NCI-H187 (cell line): ENCODE measurements at regions not wholly inside any gene's neighbourhood (a gene's known extent, or its start where the extent isn't known, plus 50 kb on each side); places are given as distances from the start of the nearest gene placed in this dataset.

Source experiments
- DNase-seq, 2 experiments: peaks; one replicate each; lab custom pipeline; 2025; lab: John Stamatoyannopoulos, UW

DNA sequence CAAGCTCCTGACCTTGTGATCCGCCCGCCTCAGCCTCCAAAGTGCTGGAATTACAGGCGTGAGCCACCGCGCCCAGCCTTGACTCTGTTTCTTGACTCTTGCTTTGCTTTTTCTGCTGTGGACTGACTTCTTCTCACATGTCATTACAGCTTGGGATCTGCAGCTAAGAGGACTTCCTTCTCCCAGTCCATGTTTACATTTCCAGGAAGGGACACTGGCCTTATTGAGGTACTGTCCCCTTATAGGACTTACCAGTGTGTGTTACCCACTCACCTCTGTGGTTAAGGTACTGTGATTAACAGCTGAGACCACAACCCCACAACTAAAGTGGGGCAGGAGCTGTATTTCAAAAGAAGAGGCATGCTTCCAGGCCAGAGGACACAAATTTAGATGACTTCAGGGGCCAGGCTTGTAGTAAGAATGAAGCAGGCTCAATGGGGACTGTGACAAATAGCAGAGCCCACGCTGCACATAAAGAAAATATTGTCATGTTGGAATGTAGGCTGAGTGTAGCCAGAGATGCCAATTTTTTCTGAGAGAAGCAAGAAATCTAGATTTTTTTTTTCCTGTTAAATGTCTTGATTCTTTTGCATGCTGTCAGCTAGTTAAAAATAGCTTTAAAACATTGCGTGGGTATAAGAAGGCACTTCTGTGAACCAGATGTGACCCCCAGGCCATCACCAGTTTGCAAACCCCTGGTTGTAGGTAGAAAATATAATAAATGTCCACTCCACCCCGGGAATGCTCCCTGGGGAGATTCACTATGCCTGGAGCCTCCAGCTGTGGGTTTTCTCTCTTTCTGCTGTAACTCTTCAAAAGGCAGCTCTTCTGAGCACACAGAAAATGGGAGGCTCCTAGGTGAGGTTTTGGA, 75.0 kb downstream of the PTPDC1 start:
- no peak for DNase-seq

DNA sequence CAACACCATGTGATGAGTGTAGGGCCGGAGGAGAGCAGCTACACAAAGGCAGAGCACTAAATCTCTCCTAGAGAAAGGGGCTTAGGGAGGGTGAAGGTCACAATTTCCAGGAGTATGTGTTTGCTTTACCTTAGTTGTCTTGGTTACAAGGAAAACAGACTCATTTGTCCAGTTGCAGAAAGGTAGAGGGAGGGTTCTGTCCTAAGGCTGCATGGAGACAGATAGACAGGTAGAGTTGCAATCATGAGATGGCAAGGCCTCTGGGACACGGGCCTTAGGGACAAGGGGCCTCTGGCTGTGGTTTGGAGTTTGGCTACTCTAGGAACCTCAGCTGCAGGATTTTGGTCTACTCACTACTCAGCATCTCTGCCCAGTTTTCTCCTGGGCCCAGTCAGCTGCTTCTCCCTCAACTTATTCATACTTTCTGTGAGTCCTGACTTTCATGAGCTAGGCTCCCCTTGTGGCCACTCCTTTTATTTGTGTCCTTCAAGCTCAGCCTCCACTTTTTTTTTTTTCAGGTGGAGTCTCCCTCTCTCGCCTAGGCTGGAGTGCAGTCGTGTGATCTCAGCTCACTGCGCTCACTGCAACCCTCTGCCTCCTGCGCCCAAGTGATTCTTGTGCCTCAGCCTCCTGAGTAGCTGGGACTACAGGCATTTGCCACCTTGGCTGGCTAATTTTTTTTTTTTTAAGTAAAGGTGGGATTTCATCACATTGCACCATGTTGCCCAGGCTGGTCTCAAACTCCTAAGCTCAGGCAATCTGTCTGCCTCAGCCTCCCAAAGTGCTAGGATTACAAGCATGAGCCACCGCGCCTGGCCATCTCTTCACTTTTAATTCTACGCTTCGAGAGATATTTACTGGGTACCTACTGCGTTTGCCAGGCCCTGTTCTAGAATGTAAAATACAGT, 76.6 kb downstream of the PTPDC1 start:
- DNase-seq: no peak

DNA sequence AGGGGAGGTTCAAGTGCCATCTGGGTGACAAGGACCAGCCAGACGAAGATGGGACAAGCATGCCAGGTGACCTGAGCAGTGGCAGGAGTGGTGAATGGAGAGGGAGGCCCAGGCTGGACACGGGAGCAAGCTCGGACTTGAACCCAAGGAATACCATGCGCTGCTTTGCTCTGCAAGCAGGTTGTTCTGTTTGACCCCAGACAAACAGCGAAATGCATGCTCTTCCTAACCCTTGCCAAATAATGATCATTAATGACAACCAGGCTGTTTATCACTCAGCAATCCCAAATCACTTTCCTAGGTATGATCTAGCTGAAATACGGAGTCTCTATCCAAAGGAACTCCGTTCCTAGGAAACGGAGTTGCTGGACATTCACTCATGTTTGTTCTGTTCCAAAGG, 77.4 kb downstream of the PTPDC1 start:
- DNase-seq: no peak

DNA sequence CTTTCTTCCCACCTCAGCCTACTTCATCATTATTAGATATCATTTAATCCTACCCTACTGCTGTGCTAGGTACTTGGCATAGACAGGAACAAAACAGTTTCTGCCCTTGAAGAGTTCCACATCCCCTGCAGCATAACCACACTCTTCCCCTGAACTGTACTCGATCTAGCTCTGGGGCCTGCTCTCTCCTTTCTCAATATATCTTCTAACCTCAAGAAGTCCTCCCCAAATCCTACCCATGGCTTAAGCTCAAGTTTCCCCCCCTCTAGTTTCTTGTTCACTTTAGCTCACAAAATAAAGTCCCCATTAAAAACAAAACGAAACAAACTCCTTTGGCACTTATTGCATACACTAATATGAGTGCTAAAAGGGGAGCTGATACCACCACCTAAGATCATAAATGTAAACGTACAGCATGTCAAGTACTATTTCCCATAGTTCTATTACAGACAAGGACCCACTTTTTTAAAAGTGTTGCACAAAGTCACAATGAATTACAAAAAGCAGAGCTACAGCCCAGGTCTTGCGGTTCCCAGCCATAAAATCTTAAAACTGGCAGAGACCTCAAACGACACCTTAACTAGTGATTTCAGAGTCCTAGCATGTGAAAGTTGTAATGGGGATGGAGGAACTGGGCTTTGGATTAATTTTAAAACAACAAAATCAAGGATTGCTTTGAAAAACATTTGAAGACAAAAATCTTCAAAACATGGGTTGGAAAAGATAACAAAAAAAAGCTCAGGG, 80.7 kb downstream of the PTPDC1 start:
- no peak for DNase-seq

DNA sequence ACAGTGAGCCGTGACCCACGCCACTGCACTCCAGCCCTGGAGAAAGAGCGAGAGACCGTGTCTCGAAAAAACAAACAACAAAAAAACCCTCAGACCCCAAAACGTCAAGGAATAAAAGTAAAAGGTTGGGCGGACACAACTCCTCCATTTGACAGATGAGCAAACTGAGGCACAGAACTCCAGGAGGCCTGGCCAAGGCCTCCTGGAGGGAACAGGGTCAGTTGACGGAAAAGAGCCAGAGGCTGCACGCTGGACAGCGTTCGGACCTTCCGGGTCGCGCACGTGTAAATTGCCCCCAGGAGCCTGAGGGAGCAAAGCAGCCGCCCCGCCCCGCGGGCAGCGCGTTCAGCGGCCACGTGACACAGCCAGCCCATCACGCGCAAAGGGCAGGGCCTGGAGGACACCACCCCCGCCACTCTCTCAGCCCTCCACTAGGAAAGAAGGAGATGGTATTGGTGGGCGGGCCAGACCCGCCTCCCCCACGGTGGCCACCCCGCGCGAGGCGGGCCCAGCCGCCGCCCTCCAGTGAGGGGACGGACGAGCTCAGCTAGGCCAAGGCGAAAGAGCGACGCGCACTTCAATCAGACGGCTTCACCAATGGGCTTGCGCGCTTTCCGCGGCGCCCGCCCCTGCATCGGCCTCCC, 81.5 kb downstream of the PTPDC1 start:
- DNase-seq: peak; percentile 73 to 84

DNA sequence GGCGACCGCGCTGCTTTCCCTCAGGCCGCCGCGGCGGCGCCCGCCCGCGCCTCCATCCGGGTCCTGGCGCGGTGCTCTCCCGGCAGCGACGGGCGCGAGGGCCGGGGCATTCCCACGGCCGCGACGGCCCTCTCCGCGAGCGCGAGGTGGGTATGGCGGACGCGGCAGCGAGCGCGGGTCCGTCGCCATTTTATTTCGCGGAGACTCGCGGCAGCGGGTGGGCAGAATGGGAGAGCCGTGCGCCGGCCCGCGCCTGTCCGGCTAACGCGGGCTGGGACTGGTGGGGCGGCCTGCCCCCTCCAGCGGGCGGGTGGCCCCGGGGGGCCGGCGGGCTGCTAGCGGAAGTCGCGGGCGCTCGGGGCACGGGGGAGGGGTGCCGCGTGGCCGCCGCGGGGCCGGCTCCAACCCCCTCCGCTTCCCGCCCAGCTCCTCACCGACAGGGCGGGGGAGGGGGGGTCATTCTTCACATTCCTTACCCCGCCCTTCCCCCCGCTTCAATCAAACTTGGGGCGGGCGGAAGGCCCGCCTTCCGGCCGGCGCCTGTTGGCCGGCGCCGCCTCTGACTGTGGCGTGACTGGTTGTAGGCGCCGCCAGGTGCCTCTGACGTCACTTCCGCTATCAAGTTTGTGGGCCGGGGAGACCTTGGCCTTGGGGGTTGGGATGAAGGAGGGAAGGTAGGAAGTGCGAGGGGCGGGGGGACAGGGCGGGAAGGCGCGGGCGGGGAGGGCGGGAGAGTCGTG, 82.1 kb downstream of the PTPDC1 start:
- peak; percentile 81 to 91 for DNase-seq

DNA sequence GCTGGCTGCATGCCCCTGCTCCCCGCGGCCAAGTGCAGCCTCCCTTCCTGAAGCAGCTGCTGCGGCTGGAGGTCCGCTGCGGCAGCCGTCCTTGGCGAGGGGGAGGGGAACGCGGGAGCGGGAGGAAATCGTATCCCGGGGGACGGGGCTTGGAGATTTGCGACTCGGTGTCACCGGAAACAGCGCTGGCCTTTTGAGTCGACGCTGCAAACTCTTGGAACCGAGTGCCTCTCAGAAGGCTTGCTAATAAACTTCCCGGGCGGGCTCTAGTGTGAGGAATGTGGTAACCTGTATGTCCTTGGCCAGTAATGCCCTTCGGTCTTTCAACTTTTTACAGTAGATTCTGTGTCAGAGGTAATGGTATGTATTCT, 82.7 kb downstream of the PTPDC1 start:
- no peak for DNase-seq

DNA sequence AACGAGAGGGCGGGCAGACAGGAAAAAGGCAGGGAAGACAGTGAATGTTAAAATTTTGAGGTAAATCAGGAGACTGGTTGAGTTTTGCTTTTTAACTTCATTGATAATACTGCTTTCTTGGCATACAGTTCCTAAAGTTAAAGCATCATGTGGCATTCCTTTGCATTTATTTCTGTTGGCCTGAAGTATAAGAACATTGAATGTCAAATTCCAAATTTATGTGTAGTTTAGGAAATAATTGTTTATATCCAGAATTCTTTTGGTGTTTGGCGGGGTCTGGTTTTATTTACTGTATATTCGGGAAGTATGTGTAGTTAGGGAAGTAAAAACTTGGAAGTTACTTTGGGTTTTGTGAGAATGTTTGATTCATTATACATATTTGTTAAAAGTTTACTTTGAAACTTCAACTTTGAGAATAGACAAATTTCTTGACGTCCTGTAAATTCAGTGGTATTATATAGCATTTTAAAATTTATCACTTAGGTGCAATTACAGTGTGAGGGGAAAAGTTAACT, 83.2 kb downstream of the PTPDC1 start:
- DNase-seq: no peak

DNA sequence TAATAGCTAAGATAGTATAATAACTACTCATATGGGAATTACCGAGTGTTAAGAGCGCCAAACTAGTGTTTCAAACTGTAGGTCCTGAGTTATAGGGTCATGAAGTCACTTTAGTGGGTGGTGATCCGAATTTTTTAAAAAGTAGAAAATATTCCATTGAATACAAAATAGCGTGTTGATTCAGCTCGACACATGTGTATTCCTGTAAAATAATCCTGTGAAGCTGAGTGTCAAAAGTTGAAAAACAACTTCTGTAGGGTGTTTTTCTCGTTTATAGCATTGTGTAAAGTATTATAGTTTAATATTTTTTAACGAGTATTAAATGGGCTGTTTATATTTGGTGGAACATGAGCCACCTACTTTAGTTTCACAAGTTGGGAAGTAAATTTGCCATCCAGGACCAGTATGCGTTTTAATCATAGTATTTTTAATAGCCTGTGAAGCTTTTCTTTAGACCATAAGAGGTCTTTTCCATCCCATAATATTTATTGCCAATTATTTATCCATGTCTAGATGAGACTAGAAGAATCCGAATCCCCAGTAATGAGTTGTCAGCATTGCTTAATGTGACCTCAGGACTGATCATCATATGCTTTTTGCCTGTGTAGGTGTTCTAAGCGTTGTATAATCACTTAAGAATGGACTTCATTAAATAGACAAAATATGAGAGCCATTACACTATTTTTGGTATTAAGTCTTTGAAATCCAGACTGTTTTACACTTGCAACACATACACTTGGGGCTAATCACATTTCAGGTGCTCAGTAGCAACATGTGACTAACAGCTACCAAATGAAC, 84.1 kb downstream of the PTPDC1 start:
- DNase-seq: no peak

DNA sequence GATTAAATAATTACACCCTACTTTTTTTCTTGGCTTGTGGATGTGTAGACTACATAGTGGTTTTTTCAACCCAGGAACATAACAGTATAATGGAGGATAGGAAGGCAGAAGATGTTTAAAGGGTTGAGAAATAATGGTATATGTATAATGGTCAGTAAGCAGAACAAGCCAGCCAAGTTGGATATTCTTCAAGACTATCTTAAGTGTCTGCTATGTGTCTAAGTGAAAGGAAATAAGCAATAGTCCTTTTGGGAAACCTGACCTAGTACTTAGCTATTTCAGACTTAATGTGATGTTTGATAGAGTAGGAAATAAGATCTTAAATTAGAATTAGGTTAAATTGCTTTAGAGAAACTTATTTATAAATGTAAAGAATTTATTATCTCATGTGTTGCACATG, 85.7 kb downstream of the PTPDC1 start:
- no peak for DNase-seq

DNA sequence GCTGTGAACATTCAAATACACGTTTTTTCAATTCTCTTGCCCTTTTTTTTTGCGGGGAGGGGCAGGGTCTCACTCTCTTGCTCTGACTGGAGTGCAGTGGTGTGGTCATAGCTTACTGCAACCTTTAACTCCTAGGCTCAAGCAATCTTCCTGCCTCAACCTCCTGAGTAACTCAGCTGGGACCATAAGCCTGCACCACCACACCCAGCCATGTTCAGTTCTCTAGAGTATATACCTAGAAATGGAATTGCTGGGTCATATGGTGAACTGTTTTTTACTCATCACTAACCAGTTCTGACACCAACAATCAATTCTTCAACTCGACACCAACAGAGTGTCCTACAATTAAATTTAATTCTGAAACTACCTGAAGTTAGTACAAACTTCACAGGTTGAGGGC, 85.5 kb upstream of the ZNF169 start:
- no peak for DNase-seq

DNA sequence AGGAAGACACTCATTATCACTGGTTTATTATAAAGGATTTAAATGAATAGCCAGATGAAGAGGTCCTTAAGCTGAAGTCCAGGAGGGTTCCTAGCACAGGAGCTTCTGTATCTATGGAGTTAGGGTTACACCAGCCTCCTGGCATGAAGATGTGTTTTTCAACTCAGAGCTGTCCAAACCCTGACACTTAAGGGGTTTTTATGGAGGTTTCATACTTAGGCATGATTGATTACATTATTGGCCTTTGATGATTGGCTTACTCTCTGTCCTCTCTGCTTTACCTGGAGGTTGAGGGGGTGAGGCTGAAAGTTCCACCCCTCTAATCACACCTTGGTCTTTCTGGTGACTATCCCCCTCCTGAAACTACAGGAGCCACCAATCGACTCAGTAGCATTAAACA, 84.9 kb upstream of the ZNF169 start:
- no peak for DNase-seq

DNA sequence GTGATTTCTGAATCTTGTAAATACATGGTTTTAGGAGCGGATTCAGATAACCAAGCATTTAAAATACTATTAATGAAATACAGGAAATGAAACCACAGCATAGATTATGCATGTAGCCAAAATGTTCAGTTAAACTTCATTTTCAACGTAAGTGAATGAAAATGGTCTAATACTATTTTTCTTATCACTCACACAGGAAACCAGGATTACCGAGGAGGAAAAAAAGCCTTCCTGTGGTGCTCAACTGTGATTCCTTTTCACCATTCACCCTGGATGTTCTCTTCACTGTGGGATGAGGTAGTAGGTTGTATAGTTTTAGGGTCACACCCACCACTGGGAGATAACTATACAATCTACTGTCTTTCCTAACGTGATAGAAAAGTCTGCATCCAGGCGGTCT, 83.4 kb upstream of the ZNF169 start:
- DNase-seq: no peak

DNA sequence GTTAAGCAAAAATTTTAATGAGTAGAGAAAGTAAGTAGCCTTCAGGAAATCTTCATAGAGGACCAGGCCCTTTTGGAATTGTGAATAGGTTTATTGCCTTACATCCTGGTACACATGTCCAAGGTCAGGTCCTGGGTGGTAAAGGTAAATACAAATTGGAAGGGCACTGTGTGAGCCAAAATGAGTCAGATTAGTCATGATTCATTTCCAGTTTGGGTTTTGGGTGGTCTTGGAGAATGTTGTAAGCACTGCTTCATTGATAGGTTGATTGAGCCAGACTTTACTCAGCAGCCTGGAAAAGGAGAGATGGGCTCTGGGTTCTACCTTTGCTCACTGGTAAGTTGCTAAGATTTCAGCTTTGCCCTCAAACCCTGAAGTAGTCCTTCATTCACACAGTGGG, 82.5 kb upstream of the ZNF169 start:
- no peak for DNase-seq

DNA sequence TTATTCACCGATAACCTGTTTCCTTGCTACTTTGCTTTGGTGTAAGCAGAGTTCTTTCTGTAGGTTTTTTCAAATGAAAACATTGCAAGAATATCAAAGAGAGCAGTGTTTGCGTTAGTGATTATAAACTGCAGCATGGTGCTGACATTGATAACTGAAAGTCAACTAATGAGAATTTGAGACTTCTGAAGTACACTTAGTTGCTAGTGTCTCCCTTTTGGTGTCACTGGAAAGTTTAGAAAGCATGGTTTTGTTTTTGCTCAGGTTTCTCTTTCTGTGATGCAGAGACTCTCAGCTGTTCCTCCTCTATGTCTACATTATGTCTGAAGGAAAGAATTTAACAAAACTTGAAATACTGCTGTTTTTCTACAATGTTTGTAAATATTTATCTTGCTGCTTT, 80.2 kb upstream of the ZNF169 start:
- DNase-seq: no peak

DNA sequence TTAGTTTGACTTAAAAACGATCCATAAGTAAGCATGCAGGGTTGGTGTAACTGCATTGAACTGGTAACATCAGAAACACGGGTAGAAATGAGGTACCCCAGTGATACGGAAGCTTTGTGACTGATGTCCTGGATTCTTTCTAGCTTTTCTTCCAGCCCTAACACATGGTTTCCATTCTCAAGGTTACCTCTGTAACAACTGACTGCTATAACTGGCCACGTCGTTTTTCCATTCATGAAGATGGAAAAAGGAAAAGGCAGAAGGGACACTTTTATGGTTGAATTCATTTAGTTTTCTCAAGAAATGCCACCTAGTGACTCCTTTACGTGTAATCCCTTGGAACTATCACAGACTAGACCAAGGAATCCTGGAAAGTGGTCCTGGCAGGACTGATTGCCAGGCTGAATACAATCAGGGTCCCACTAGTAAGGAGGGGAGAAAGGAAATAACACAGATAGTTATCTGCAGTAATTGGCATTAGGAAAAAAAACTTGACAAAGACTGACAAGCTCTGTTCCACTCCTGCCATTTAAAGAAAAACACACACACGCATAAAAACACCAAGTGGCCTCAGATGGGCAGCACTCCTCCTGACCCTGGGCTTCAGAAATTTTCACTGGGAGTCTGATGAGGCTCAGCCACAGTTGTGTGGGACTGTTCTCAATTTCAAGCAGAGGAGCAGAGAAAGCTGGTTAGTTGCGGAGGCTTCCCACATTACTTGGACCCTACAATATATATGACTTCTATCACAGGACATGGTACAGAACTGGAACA, 77.5 kb upstream of the ZNF169 start:
- DNase-seq: no peak

DNA sequence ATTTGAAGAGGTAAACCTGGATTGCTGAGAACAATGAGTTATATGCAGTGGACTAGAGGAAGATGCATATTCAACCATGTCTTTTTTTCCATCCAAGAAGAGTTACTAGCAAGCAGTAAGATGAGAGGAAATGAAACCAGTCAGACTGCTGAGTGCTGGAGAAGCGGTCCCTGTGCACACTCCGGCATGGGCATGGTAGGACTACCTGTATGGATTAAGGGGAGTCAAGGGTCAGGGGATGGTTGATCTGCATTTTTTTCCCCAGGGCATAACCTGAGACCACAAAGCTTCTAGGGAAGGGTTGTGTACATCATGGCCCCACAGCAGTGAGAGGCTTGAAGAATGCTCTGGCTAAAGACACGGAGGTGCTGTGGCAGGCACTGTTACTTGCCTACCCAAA, 76.6 kb upstream of the ZNF169 start:
- no peak for DNase-seq

DNA sequence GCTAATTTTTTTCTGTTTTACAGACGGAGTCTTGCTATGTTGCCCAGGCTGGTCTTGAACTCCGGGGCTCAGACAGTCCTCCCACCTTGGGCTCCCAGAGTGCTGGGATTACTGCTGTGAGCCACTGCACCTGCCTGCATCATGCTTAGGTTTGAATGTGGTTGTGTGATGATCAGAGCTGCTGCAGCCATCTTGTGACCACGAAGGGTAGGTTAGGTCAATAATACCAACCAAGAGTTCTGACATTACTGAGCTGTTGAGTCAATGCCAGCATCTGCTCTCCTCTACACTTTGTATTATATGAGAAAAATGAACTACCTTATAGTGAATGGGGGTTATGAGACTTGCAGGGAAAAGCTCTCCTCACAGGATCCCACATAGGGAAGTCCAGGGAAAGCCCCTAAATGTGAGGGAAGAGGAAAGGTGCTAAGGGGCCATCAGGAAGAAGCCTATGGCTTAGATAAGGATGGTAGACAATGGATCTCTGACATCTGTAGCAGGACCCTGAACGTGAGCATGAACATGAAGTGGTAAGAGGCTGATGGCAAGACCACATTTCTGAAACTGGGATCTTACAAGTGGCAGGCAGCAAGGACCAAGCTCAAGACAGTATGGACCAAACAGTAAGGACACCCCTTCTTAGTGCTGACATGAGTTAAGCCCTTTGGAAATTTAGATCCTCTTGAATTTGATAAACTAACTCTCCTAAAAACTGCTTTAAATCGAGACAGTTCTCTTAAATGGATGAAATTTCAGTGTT, 75.7 kb upstream of the ZNF169 start:
- no peak for DNase-seq

DNA sequence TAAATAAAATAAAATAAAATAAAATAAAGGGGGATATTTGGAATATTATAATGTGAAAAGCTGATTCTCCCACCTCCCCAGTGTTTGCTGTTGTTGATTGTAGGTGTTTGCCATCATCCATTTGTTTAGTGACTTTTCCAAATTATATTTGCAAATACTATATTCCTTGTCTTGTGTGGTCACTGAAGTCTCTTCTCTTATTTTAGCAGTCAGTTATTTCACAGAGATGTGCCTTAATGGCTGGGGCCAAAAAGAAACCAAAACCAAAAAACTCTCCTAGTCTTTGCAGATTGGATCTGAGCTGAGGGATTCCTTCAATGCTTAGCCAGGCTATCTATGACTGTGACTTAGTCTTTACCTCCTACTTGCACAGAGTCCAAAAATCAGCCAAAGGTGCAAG, 70.9 kb upstream of the ZNF169 start:
- no peak for DNase-seq
